Naive thymus-derived CD4-positive, alpha-beta T cell (primary cell): ENCODE measurements at regions not wholly inside any gene's neighbourhood (a gene's known extent, or its start where the extent isn't known, plus 50 kb on each side); places are given as distances from the start of the nearest gene placed in this dataset.

Source experiments
- ATAC-seq: fragments of 150-1000 bp; cut with Tn5 transposase; 2 replicates; pipeline ENCODE4 v1.10.0; 2021; ENCODE audit warnings: mild to moderate bottlenecking, moderate library complexity
- CTCF ChIA-PET: fragments of 350-600 bp; sonication (Branson Sonifier 250); formaldehyde crosslinking; loops from one replicate; lab custom pipeline; 2021; ENCODE audit warnings: antibody characterized with exemption; lab: Charles Lee
- POLR2A ChIA-PET: fragments of 350-600 bp; sonication (Branson Sonifier 250); formaldehyde crosslinking; loops from one replicate; lab custom pipeline; 2021; ENCODE audit warnings: antibody characterized with exemption, inconsistent platforms; lab: Charles Lee
- DNase-seq, 9 donors: peaks; one replicate each; pipeline versions ENCODE4 v3.0.0 to v3.0.0-alpha.2; 2020 to 2022; ENCODE audit warnings: mixed read lengths in 1 of 9
- H3K27ac ChIP-seq: one replicate; pipeline ENCODE4 v1.7.0; 2013; ENCODE audit warnings: mild to moderate bottlenecking, low read depth, low read length, moderate library complexity
- H3K27me3 ChIP-seq, 2 donors: one replicate each; pipeline ENCODE4 v1.7.0; 2013; ENCODE audit warnings: low read length in 2 of 2, mild to moderate bottlenecking in 2 of 2, moderate library complexity in 2 of 2; ENCODE audit not compliant: control insufficient read depth in 2 of 2, insufficient read depth in 2 of 2
- H3K36me3 ChIP-seq, 3 experiments: 1 replicate in 2 of 3; 2 replicates in 1 of 3; pipeline ENCODE4 v1.7.0; 2013; ENCODE audit warnings: low read length in 3 of 3, mild to moderate bottlenecking in 3 of 3, moderate library complexity in 1 of 3; ENCODE audit not compliant: insufficient read depth in 3 of 3, control insufficient read depth in 2 of 3
- H3K4me1 ChIP-seq, 2 donors: one replicate each; pipeline ENCODE4 v1.7.0; 2013; ENCODE audit warnings: low read length in 2 of 2, mild to moderate bottlenecking in 2 of 2, moderate library complexity in 1 of 2; ENCODE audit not compliant: control insufficient read depth in 2 of 2, insufficient read depth in 2 of 2
- H3K4me3 ChIP-seq: 2 replicates; pipeline ENCODE4 v1.7.0; 2013; ENCODE audit warnings: mild to moderate bottlenecking, low read length
- H3K9me3 ChIP-seq, 3 experiments: 1 replicate in 2 of 3; 2 replicates in 1 of 3; pipeline ENCODE4 v1.7.0; 2013; ENCODE audit warnings: low read length in 3 of 3; ENCODE audit not compliant: control insufficient read depth in 2 of 3
- H3K27ac Mint-ChIP-seq, 9 donors: one replicate each; pipeline ENCODE4 v1.8.0; 2020 to 2022; ENCODE audit warnings: mixed read lengths in 9 of 9, mild to moderate bottlenecking in 8 of 9, moderate library complexity in 5 of 9, inconsistent platforms in 2 of 9
- H3K27me3 Mint-ChIP-seq, 5 donors: one replicate each; pipeline ENCODE4 v1.8.0; 2021 to 2022; ENCODE audit warnings: mixed read lengths in 5 of 5, mild to moderate bottlenecking in 1 of 5
- H3K36me3 Mint-ChIP-seq, 5 donors: one replicate each; pipeline ENCODE4 v1.8.0; 2020 to 2022; ENCODE audit warnings: mixed read lengths in 5 of 5, mild to moderate bottlenecking in 3 of 5, inconsistent platforms in 1 of 5
- H3K4me1 Mint-ChIP-seq, 7 donors: one replicate each; pipeline ENCODE4 v1.8.0; 2020 to 2022; ENCODE audit warnings: mixed read lengths in 7 of 7, mild to moderate bottlenecking in 3 of 7, inconsistent platforms in 1 of 7
- H3K4me3 Mint-ChIP-seq, 10 donors: one replicate each; pipeline ENCODE4 v1.8.0; 2020 to 2022; ENCODE audit warnings: mild to moderate bottlenecking in 10 of 10, mixed read lengths in 10 of 10, moderate library complexity in 6 of 10, inconsistent platforms in 2 of 10
- H3K9me3 Mint-ChIP-seq, 11 donors: one replicate each; pipeline ENCODE4 v1.8.0; 2020 to 2022; ENCODE audit warnings: mixed read lengths in 11 of 11, mild to moderate bottlenecking in 4 of 11, inconsistent platforms in 1 of 11, moderate library complexity in 1 of 11
- intact Hi-C, 2 donors: fragments of 100-400 bp; cut with micrococcal nuclease; formaldehyde crosslinking; loops; one replicate each; pipeline ENCODE4 v1.15.1; 2023

DNA sequence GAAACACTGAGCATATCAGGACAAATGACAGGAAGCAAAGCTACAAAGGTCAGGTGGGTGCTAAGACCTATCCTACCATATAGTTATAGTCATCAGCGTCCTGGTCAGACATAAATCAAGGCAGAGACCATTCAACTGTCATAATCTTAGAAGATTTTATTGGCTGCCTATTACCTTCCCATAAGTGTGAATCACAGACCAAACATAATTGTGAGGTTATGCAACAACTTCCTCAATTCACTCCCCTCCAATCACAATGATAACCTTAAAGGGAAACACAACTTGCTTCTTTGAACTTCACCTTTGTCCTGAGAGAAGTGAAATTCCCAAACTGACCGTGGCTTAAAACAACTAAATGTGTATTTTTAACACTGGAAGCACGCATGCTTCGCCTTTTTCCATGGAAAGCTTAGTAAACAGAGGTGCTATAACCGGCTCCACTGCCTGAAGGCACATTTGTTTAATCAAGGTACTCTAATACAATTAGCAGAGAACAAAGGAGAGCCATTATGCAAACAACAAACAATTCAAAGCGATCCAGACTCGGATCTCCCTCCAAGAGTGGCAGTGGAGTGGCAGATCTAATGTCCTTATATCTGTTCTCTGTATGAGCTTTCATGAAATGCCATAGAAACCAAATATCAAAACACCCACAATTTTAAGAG is 84.9 kb downstream of the TMEM114 start:
- no peak overlapping the region for H3K4me3 Mint-ChIP-seq
- Histone ChIP-seq H3K9me3 (no peaks in the 10 kb centered on the region), H3K4me1 (no peaks in the 10 kb centered on the region), H3K4me3 (no peak overlapping the region), H3K36me3 (no peaks in the 10 kb centered on the region), H3K27me3 (no peaks in the 10 kb centered on the region), H3K27ac (no peak overlapping the region)
- H3K36me3 Mint-ChIP-seq: peaks cover 0 to 4% (median 0%) of the 10 kb centered on the region in 5 donors
- intact Hi-C loops: no loop called here
- peaks cover 0 to 14% (median 3%) of the 10 kb centered on the region in 11 donors for H3K9me3 Mint-ChIP-seq
- ATAC-seq (no peak), DNase-seq (no peak)
- H3K27me3 Mint-ChIP-seq: peaks cover 0 to 61% (median 30%) of the 10 kb centered on the region in 5 donors
- ChIA-PET CTCF (no interaction called here), POLR2A (no interaction called here)
- H3K4me1 Mint-ChIP-seq: no peaks in the 10 kb centered on the region
- no peak overlapping the region for H3K27ac Mint-ChIP-seq

DNA sequence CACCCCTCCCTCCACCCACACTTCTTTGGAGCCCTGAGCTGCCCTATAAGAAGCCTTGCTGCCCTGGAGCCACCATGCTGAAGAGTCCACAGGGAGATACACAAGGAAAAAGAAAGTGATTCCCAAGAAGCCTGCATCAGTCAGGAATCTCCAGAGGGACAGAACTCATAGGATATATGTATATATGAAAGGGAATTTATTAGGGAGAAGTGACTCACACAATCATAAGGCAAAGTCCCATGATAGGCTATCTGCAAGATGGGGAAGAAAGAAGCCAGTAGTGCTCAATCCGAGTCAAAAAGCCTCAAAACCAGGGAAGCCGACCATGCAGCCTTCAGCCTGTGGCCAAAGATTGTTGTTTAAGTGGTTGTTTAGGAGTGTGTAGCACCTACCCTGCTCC is 87.9 kb downstream of the TMEM114 start:
- H3K4me1 ChIP-seq: no peaks in the 10 kb centered on the region
- no peak overlapping the region for H3K27ac Mint-ChIP-seq
- H3K27ac ChIP-seq: no peak overlapping the region
- no peaks in the 10 kb centered on the region for H3K9me3 ChIP-seq
- no peak for ATAC-seq
- H3K4me3 Mint-ChIP-seq: no peak overlapping the region
- peaks cover 0 to 14% (median 0%) of the 10 kb centered on the region in 11 donors for H3K9me3 Mint-ChIP-seq
- POLR2A ChIA-PET: no interaction called here
- H3K4me1 Mint-ChIP-seq: no peaks in the 10 kb centered on the region
- intact Hi-C loops: no loop called here
- DNase-seq: no peak
- peaks cover 0 to 44% (median 30%) of the 10 kb centered on the region in 5 donors for H3K27me3 Mint-ChIP-seq
- H3K4me3 ChIP-seq: no peak overlapping the region
- H3K36me3 Mint-ChIP-seq: peaks cover 0 to 4% (median 0%) of the 10 kb centered on the region in 5 donors
- no peaks in the 10 kb centered on the region for H3K36me3 ChIP-seq
- no peaks in the 10 kb centered on the region for H3K27me3 ChIP-seq
- CTCF ChIA-PET: no interaction called here

DNA sequence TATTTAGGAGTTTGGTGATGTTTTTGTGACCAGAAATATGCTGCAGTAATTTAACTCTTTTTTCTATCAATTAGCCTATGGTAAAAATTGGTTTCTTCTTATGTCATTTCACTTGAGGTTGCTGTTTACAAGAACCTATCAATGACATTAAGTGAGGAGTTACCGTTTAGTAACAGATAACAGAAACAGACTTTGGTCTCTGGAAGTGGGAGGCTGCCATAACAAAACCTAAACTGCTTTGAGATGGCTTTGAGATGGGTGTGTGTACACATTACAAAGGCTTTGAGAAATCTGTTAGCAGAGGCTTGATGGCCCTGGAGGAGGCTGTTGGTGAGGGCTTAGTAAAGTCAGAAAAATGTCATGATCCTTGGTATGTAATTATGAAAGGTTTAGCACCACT is 90.0 kb downstream of the TMEM114 start:
- H3K27ac Mint-ChIP-seq: no peak overlapping the region
- POLR2A ChIA-PET: no interaction called here
- CTCF ChIA-PET: no interaction called here
- Histone ChIP-seq H3K9me3 (no peaks in the 10 kb centered on the region), H3K4me1 (no peaks in the 10 kb centered on the region), H3K27ac (no peak overlapping the region), H3K27me3 (no peaks in the 10 kb centered on the region), H3K4me3 (no peak overlapping the region), H3K36me3 (no peaks in the 10 kb centered on the region)
- intact Hi-C loops: no loop called here
- no peak for DNase-seq
- peaks cover 0 to 11% (median 0%) of the 10 kb centered on the region in 11 donors for H3K9me3 Mint-ChIP-seq
- ATAC-seq: no peak
- H3K27me3 Mint-ChIP-seq: peaks cover 0 to 29% (median 15%) of the 10 kb centered on the region in 5 donors
- no peak overlapping the region for H3K4me3 Mint-ChIP-seq
- H3K4me1 Mint-ChIP-seq: no peaks in the 10 kb centered on the region
- H3K36me3 Mint-ChIP-seq: no peaks in the 10 kb centered on the region

DNA sequence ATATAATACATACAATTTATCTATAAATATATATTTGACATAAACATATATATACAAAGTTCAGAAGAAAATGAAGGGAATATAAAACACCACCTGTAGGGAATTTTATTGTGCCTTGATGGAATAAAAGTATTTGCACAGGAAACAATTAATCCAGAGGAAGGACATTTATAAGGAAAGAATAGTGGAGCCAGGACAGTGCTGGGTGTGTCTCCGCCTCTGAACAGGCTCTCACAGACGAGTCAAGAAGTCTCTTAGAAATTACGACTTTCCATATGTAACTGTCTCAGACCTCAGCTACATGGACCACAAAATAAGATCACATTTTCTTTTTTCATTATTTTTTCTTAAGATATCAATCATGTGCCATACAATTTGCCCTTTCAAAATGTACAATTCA is 93.9 kb downstream of the TMEM114 start:
- Histone ChIP-seq H3K27ac (no peak overlapping the region), H3K27me3 (no peaks in the 10 kb centered on the region), H3K9me3 (no peaks in the 10 kb centered on the region), H3K4me3 (no peak overlapping the region), H3K4me1 (no peaks in the 10 kb centered on the region), H3K36me3 (no peaks in the 10 kb centered on the region)
- peaks cover 0 to 18% (median 7%) of the 10 kb centered on the region in 5 donors for H3K27me3 Mint-ChIP-seq
- intact Hi-C loops: no loop called here
- DNase-seq: no peak
- peaks cover 0 to 4% (median 0%) of the 10 kb centered on the region in 11 donors for H3K9me3 Mint-ChIP-seq
- ATAC-seq: no peak
- no peak overlapping the region for H3K27ac Mint-ChIP-seq
- no peaks in the 10 kb centered on the region for H3K4me1 Mint-ChIP-seq
- ChIA-PET CTCF (no interaction called here), POLR2A (no interaction called here)
- no peaks in the 10 kb centered on the region for H3K36me3 Mint-ChIP-seq
- no peak overlapping the region for H3K4me3 Mint-ChIP-seq

DNA sequence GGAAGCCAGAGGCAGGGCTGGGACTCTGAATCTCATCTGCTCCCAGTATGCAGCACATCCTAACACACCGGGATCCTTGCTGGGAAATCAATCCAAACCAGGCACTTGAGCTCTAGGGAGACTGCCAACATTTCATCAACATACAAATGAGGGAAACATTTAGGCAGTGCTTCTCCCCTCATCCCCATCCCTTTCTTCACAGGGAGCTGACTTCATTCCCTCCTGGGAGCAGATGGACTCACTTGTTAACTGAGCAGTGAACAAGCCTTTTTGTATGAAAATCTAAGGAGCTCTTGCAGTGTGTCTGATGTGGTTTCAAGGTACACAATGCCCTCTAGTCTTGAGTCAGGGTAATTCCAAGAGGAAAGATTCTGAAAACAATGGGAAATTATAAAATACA is 96.3 kb downstream of the TMEM114 start:
- no peaks in the 10 kb centered on the region for H3K36me3 Mint-ChIP-seq
- no peak overlapping the region for H3K4me3 Mint-ChIP-seq
- no peak overlapping the region for H3K4me3 ChIP-seq
- intact Hi-C loops: no loop called here
- no peaks in the 10 kb centered on the region for H3K27me3 ChIP-seq
- H3K36me3 ChIP-seq: no peaks in the 10 kb centered on the region
- H3K4me1 ChIP-seq: no peaks in the 10 kb centered on the region
- H3K4me1 Mint-ChIP-seq: no peaks in the 10 kb centered on the region
- ChIA-PET CTCF (interaction anchor here (0.6 kb wide), 1 partner anchor 17 kb away, joined by 3 read pairs; no protein-coding TSS in a partner anchor), POLR2A (no interaction called here)
- no peak overlapping the region for H3K27ac Mint-ChIP-seq
- DNase-seq (no peak), ATAC-seq (no peak)
- no peak overlapping the region for H3K27ac ChIP-seq
- no peaks in the 10 kb centered on the region for H3K9me3 ChIP-seq
- peaks cover 0 to 2% (median 0%) of the 10 kb centered on the region in 11 donors for H3K9me3 Mint-ChIP-seq
- H3K27me3 Mint-ChIP-seq: peaks cover 0 to 12% (median 3%) of the 10 kb centered on the region in 5 donors

DNA sequence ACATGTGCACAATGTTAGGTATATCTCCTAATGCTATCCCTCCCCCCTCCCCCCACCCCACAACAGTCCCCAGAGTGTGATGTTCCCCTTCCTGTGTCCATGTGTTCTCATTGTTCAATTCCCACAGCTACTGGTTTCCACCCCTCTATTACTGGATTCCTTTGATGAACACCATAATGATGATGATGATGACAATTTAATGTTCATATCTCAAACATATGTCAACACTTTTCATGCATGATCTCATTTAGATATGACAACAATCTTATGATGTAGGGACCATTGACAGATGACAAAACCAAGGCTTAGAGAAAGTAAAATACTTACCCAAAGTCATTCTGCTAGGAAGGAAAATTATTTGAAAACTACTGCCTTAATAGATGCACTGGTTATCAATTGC is 97.6 kb downstream of the TMEM114 start:
- Histone ChIP-seq H3K27ac (no peak overlapping the region), H3K4me3 (no peak overlapping the region), H3K4me1 (no peaks in the 10 kb centered on the region), H3K9me3 (no peaks in the 10 kb centered on the region), H3K27me3 (no peaks in the 10 kb centered on the region), H3K36me3 (no peaks in the 10 kb centered on the region)
- no peak for DNase-seq
- no peak overlapping the region for H3K27ac Mint-ChIP-seq
- H3K36me3 Mint-ChIP-seq: no peaks in the 10 kb centered on the region
- intact Hi-C loops: no loop called here
- no peaks in the 10 kb centered on the region for H3K4me1 Mint-ChIP-seq
- CTCF ChIA-PET: no interaction called here
- H3K9me3 Mint-ChIP-seq: peaks cover 0 to 2% (median 0%) of the 10 kb centered on the region in 11 donors
- no peak for ATAC-seq
- peaks cover 0 to 12% (median 0%) of the 10 kb centered on the region in 5 donors for H3K27me3 Mint-ChIP-seq
- POLR2A ChIA-PET: no interaction called here
- H3K4me3 Mint-ChIP-seq: no peak overlapping the region

DNA sequence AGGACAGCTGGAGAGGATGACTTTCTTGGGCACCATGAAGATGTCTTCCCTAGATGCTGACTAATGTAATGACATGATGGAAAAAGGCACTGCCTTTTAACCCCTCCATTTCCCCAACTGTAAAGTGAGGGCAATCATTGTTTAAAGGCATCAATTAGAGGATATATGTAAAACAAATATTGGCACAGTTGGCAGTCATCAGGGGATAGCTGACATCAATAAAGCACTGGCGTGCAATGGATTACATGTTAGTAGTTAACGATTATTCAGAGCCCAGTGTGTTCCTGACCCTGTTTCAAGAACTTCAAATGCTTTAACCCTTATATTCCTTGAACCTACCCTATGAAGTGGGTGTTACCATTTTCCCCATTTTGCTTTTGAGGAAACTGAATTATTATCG is 100.7 kb downstream of the TMEM114 start:
- Mint-ChIP-seq H3K27ac (no peak overlapping the region), H3K4me3 (no peak overlapping the region), H3K27me3 (peaks cover 0 to 10% (median 0%) of the 10 kb centered on the region in 5 donors), H3K36me3 (no peaks in the 10 kb centered on the region), H3K4me1 (no peaks in the 10 kb centered on the region), H3K9me3 (peaks cover 0 to 12% (median 2%) of the 10 kb centered on the region in 11 donors)
- no peak overlapping the region for H3K27ac ChIP-seq
- H3K4me3 ChIP-seq: no peak overlapping the region
- no peaks in the 10 kb centered on the region for H3K9me3 ChIP-seq
- H3K36me3 ChIP-seq: no peaks in the 10 kb centered on the region
- ATAC-seq: no peak
- POLR2A ChIA-PET: no interaction called here
- H3K27me3 ChIP-seq: no peaks in the 10 kb centered on the region
- no peak for DNase-seq
- no peaks in the 10 kb centered on the region for H3K4me1 ChIP-seq
- CTCF ChIA-PET: no interaction called here
- intact Hi-C loops: no loop called here
